HT1080 (cell line): ENCODE measurements at regions not wholly inside any gene's neighbourhood (a gene's known extent, or its start where the extent isn't known, plus 50 kb on each side); places are given as distances from the start of the nearest gene placed in this dataset.
A peak's percentile ranks its signal among the peaks of the same experiment; 100 is the strongest.
"Not testable (repeated sequence)": the region's sequence is repeated elsewhere in the genome, so short reads cannot be mapped to it uniquely, and the experiment has no call there.

Source experiments
- DNase-seq: peaks from one replicate; pipeline ENCODE4 v3.0.0-alpha.2; 2015; ENCODE audit warnings: low read depth

DNA sequence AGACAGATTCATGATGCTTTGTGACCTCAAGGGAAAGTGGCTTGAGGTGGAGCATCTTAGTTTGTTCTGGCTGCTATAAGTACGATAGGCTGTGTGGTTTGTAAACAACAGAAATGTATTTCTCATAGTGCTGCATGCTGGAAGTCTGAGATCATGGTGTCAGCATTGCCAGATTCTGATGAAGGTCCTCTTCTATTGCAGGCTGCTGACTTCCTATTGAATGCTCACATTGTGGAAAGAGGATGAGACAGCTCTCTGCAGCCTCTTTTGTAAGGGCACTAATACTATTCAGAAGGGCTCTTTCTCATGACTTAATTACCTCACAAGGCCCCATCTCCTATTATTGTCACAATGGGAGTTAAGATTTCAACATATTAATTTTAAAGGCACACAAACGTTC is 1674.0 kb upstream of the PCDH7 start:
- DNase-seq, result peak; percentile 5

DNA sequence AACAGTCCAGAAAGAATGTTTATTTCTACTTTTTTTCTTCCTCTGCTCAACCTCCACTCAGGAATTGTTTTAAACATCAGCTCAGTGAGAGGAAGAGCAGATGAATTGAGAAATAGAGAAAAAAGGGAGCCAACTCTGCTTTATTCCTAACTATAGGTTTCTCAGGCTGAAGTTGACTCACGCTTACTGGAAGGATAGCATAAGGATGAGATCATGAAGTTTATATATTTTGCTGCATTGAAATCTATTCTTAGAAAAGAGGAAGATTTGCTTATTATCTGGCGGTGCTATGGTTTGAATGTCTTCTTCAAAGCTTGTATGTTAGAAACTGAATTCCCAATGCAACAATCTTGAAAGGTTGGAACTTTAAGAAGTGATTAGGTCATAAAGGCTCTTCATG is 1673.4 kb upstream of the PCDH7 start:
- DNase-seq, result peak; percentile 51

DNA sequence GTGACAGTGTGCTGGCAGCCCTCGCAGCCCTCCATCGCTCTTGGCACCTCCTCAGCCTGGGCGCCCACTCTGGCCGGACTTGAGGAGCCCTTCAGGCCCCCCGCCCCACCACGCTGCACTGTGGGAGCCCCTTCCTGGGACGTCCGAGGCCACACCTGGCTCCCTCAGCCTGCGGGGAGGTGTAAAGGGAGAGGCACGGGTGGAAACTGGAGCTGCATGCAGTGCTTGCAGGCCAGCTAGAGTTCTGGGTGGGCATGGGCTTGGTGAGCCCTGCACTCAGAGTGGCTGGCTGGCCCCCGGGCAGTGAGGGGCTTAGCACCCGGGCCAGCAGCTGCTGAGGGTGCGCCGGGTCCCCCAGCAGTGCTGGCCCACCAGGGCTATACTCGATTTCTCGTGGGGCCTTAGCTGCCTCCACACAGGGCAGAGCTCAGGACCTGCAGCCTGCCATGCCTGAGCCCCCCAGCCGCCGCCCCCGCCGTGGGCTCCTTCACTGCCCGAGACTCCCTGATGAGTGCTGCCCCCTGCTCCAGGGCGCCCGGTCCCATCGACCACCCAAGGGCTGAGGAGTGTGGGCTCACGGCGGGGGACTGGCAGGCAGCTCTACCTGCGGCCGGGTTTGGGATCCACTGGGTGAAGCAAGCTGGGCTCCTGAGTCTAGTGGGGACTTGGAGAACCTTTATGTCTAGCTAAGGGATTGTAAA is 1672.7 kb upstream of the PCDH7 start:
- no peak for DNase-seq

DNA sequence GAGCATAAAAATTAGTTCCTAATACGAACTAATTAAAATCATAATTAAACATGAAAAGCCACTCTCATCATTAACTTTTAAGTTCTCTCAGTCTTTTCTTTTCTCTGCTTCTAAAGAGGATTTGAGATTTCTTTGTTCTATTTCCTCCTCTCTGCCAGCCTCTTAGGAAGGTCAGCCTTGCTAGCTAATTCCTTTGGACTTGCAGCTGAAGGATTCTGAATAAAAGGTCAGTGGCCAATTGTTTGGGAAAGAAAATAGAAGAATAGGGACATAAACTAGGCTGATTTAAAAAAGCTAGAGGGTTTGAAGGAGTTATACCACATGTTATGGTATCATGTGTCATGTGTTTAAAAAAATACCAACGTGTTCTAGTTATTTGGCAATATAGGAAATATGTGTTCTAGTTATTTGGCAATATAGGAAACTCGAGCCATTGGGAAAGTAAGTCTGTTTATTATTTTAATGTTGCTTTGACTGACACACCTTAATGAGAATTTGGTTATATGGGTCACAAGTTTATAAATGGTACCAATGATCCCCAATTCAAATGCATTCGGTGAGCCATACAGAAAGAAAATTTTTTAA is 1668.7 kb upstream of the PCDH7 start:
- DNase-seq, result no peak

DNA sequence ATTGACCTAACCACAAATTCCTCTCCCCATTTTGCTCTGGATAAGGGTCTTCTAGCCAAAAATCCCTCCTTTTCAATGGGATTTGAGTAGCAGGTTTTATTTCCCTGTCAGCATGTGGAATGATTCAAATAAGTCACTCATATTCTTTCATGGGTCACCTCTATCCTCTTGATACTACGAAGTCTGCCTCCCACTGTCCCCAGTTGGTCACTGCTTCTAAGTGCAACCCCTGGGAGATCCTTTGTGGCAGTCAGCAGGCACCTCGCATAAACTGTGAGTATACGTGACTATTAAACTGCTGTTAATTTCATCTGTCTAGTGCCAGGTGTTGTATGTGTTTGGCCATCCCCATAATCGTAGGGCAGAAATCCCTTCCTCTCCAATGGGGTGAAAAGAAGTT is 1667.9 kb upstream of the PCDH7 start:
- DNase-seq, result no peak

DNA sequence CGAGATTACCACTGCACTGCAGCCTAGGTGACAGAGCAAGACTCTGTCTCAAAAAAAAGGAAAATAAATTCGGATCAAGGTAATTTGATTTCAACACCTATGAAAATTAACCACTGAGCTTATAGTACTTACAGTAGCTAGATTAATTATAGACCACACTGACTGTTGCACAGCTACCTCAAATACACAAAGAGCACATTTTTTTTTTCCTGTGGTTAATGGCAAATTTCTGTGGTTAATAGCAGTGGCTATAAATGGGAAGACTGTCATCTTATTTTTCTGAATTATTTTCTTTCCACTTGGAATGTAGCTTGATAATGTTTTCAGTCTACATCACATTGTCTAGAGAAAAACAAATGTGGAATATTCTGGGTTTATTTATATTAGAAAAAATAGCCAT is 1661.6 kb upstream of the PCDH7 start:
- DNase-seq, result no peak

DNA sequence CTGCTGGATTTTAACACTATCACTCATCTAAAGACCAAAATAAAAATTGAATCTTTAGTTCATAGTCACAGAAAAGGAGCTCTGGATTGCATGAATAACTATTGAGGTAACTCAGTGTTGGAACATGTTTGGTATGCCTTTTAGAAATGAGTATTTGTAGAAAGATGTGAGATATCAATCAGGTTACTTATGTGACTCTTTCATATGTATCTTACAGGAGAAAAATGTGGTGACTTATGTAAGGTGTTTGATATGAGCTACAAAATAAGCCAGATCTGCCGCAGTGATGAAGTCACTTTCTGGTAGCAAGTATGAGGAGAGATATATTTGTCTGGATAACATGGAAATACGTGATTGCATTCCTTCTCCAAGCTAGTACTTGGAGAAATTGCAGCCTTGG is 1653.3 kb upstream of the PCDH7 start:
- no peak for DNase-seq

DNA sequence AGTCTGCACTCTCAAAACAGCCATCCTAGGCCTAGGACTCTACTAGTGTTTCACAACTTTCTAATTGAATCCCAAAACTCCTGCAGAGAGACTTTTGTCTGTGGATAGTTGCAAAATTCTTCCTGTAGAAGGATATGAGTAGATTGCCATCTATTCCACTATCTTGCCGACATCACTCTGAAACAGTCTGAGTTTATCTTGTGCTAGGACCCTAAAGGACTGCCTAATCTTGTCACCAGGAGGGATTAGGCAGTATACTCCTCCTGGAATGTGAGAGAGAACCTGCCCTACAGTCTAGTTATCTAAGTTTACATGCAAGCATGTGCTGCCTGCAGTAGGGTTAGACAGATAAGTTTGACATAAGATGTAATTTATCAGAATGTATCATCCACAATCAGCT is 1646.6 kb upstream of the PCDH7 start:
- no peak for DNase-seq

DNA sequence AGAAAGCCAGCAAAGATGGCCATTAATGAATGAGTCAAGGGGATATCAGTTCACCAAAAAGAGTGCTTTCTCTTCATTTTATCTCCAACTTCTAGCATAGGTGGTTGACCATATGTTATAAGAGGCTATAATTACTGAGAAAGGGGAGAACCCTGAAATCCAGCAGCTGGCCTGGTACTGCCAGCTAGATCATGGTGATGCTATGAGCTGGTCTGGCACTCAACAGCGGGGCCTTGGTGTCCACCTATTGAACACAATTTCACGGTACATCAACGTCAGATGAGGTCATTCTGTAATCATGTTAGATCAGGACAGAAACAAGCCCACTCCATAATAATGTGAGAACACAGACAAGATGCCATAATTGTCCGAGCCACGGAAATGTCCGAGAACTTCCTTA is 1644.8 kb upstream of the PCDH7 start:
- no peak for DNase-seq

DNA sequence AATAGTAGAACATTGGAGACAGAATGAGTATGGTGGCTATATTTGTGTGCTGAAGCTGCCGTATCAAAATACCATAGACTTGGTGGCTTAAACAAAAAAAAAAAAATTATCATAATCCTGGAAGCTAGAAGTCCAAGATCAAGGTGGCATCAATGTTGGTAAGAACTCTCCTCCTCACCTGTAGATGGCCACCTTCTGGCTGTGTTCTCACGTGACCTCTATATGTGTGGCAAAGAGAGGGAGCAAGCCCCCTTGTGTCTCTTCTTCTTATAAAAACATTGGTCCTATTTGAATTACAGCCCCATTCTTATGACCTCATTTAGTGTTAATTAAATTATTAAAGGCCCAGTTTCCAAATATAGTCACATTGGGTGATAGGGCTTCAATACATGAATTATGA is 1640.9 kb upstream of the PCDH7 start:
- no peak for DNase-seq

DNA sequence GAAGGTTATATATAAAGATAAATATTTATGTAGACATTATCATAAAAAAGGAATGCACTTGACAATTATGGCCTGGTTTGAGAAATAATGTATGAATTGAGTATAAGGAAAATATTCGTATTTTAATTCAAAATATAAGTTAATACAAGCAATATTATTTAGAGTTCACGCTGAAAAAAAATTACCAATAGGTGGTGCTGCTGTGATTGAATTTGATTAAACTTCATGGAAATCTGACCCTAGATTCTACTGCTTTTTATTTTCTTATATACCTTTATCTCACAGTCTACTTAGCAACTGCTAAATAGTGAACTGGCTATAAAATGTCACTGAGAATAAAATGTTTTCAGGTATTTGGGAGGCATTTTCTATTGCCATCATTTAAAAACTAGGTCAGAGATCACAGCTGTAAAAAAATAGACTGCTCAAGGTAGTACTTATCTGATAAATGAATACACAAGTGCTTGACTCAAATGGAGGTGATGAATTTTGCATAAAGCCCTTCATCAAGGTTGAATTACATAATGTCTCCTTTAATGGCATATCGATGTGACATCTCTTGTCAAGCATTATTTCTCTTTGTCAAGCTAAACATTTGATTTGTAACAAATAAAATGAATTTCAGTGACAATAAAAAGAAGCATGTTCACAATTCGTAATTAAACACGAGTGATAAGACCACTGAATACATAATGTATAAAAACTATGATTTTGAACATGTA is 1638.8 kb upstream of the PCDH7 start:
- DNase-seq, result peak; percentile 5

DNA sequence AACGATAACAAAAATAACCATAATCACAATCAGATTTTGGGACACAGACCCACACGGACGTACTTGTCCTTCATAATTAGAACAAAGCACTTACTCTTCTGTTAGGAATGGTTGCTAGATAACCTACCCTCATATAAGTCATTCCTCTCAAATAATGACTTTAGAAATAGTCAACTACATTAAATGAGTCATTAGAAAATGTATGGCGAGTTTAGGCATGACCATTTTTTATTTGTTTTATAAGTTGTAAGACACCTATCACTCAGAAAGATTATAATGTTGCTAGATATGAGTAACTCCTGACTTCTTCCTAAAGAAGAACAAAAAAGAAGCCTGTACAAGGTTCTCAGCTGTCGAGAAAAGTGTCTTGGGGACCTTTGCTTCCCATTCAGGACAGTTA is 1637.5 kb upstream of the PCDH7 start:
- no peak for DNase-seq

DNA sequence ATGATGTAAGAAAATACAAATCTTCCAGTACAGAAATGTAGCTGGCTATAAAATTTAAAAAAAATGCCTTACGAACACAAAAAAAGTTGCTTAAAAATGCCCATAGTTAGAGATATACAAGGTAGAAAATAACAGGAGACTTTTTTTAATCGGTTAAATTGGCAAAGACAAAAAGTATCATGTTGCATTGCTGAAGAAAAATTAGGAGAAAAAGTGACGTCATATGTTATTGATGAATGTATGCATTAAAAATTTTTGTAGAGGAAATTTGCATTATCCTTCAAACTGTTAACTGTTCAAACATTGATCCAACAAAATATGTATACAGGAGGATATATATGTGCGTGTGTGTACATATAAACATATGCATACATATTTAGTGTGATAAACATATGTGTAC is 1634.4 kb upstream of the PCDH7 start:
- DNase-seq, result no peak

DNA sequence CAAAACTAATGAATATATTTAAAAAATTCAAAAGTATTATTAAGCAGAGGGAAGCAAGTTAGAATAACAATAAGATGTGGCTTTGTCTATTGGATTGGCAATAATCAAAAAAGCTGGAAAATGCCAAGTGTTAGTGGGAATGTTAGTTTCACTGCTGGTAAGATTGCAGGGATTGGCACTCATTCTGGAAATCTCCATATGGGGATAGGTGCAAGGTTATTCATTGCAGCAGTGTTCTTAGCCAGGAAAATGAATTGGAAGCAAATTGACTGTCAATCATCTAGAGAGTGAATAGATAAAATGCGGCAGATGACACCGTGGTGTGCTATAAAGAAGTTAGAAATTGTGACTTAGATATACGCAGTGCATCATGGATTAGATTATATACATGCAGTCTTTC is 1615.5 kb upstream of the PCDH7 start:
- no peak for DNase-seq

DNA sequence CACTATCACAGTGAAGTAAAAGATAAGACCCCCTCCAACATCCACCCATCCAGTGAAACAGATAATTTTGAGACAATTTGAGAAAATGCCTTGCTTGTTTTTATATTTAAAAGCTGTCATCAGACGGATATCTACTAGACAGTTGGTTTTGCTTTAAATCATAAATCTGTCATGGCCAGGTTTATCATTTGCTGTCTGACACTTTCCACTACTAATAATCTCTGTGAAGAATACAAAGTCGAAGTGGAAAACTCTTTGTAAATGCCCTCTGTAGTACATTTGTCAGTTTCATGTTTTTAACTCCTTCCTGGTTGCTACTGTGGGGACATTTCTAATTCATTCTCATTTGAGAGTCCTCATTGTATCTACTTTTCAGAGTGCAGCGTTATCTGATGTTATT is 1606.2 kb upstream of the PCDH7 start:
- no peak for DNase-seq

DNA sequence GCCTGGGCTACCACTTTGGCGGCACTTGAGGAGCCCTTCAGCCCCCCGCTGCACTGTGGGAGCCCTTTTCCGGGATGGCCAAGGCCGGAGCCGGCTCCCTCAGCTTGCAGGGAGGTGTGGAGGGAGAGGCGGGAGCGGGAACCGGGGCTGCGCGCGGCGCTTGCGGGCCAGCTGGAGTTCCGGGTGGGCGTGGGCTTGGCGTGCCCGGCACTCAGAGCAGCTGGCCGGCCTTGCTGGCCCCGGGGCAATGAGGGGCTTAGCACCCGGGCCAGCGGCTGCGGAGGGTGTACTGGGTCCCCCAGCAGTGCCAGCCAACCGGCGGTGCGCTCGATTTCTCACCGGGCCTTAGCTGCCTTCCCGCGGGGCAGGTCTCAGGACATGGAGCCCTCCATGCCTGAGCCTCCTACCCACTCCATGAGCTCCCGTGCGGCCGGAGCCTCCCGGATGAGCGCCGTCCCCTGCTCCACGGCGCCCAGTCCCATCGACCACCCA is 1602.9 kb upstream of the PCDH7 start:
- not testable (repeated sequence) for DNase-seq

DNA sequence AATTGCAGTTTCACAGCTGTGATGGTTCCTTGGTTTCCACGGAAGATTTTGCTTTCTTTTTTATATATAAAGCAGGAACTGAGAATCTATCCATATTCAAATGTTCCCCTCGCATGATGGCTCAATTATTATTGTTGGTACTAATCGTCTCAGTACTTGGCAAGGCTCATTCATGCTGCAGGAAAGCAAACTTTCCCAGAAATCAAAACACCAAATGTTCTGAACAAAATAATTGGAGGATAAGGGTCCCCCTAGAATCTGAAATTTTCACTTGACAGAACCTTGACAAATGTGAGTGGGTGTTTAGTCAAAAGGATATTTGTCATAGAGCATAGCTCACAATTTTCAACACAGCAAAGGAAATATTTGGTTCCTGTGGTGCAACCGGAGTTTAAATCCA is 1598.6 kb upstream of the PCDH7 start:
- DNase-seq, result no peak

DNA sequence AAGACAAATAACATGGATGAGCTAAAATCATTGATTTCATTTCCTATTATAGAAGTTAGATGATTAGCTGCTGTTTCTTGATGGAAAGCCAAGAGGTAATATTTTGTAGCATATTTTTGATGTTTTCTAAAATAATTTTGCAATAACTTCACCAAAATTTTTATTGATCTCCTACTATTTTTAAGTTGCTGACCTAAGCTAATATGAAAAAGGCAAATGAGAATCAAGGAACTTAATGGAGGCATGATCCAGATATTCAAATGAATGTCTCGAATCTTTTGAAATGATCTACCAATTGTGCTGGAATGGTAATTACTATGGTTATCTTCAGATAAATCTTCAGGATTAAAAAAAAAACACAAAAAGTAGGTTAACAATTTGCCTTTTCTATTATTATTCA is 1591.4 kb upstream of the PCDH7 start:
- no peak for DNase-seq

DNA sequence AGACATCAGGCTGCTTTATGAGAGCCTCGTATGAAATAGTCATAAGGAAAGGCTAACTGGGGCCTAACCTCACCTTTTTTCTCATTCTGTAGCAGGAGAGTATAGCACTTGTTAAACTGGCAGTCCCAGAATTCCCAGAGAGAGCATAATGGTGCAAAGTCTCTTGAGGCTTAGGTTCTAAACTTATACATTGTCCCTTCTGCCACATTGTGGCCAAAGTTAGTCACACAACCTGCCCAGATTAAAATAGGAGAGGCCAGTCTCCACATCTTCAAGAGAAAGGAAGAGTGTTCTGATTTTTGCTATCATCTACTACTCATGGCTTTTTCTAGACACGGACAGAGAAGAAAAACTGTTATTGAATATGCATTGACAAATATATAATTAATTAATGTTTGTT is 1588.9 kb upstream of the PCDH7 start:
- peak; percentile 7 for DNase-seq

DNA sequence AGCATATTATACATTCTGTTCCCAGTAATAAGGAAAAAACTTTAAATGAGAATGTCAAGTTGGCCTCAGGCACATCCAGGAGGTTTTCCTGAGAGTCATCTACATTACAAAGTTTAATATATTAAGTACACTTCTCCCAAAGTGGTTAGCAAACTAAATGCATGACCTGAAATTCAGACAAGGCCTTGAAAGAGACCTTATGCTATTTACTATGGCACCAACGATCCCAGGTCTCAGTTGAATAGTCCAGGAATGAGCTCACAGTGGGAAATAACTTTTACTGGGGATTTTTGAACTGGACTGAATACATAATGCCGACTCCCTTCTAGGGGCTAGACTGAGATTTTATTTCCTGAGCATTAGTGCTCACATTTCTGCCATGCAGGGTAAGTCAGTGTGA is 1577.5 kb upstream of the PCDH7 start:
- DNase-seq, result no peak

DNA sequence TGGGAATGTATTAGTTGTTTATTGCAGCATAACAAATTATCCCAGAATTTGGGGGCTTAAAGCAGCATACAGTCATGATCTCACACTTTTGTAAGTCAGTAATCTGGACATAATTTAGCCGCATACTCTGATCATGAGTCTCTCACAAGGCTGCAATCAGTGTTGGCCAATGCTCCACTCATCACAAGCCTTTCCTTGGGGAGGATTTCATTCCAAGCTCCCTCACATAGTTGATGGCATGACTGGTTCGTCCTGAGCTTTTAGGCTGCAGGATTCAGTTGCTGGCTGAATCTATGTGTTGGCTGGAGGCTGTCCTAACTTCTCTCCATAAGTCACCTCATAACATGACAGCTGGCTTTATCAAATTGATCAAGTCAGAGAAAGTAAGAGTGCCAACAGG is 1568.6 kb upstream of the PCDH7 start:
- no peak for DNase-seq

DNA sequence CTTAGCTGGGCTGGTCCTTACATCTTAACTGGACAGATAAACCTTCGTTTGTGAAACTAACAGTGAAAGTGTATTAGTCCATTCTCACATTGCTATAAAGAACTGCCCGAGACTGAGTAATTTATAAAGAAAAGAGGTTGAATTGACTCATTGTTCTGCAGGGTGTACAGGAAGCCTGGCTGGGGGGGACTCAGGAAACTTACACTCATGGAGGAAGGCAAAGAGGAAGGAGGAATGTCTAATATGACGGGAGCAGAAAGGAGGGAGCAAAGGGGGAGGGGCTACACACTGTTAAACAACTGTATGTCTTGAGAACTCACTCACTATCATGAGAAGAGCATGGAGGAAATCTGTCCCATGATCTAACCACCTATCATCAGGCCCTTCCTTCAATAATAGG is 1566.5 kb upstream of the PCDH7 start:
- DNase-seq, result peak; percentile 80

DNA sequence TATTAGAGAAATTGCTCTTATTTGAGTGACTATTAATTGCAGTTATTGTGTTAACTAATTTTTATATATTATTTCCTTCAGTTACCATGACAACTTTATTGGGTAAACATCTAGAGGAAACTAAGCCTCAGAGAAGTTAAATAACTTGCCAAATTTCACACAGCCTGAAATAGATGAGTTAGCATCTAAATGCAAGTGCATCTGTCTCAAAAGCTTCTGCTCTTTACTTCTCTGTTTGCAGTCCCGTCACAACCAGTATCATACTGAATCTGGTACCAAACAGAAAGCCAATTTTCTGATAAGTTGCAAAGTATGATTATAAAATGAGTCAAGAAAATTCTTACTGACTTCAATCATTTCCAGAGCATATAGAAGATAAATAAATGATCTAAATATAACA is 1544.9 kb upstream of the PCDH7 start:
- DNase-seq, result no peak
